HG03175 (cell line): ENCODE measurements at regions not wholly inside any gene's neighbourhood (a gene's known extent, or its start where the extent isn't known, plus 50 kb on each side); places are given as distances from the start of the nearest gene placed in this dataset.

Experiments
- ATAC-seq: cut with Tn5 transposase; IDR thresholded peaks from one replicate; pipeline ENCODE4 v1.9.1; 2021; ENCODE audit warnings: mild to moderate bottlenecking, moderate library complexity; ENCODE audit not compliant: unreplicated experiment

DNA sequence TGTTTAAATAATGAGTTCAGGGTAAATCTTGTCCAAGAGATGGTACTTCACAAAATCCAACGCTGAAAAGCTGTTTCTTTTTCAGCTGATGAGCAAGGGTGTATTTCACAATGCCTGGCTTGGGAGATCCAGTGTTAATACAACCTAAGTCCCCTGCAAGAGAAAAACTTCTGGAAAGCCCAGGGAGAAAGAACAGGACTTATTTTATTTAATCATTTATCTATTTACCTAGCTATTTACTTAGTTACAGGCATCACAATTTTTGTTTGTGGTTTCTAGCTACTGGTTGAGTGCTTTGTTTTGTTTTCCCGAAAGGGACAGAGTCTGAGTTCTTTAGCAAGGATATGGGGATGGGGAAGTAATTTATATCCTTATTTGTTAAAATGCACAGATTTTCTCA is 598.2 kb upstream of the SYT4 start:
- no peak for ATAC-seq

DNA sequence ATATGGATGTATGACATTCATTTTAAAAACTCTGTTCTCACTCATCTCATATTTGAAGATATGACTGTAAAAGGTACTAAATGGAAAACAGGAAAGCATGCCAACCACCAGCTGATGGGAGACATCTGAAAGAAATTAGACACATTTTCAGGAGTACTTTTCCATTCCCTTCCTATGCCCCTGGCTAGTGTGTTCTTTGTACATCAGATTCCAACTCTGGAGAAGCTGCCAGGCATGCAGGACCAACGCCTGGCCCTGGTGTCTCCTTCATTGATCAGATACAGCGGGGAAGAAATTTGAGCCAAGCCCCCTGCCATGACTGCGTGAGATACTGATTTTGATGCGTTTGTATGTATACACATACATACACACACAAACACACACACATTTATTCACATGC is 599.0 kb upstream of the SYT4 start:
- ATAC-seq: no peak

DNA sequence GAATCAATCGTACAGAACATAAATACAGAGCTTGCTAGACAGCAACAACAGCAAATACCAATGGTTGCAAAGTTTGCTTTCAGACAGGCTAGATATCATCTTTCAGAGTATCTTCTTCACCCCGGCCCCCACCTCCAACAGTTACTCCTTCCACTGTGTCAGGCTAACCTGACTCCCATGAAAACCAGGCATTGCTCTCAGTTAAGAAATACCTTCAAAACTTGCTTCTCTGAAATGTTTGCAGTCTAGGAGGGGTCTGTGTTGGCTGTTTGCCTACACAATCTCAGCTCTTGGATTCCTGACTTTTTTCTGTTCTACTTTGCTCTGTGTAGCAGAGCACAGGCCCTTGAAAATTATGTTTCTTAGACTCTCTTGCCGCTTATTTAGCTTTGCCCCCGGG is 599.5 kb upstream of the SYT4 start:
- no peak for ATAC-seq

GRCh38 chr18:43877616-43878321 is 600.5 kb upstream of the SYT4 start:
- ATAC-seq: no peak

- no peak for ATAC-seq
Observed at GRCh38 chr18:43879415-43879814, 602.1 kb upstream of the SYT4 start.

- ATAC-seq: no peak
Observed at GRCh38 chr18:43882358-43883055, 605.2 kb upstream of the SYT4 start.

DNA sequence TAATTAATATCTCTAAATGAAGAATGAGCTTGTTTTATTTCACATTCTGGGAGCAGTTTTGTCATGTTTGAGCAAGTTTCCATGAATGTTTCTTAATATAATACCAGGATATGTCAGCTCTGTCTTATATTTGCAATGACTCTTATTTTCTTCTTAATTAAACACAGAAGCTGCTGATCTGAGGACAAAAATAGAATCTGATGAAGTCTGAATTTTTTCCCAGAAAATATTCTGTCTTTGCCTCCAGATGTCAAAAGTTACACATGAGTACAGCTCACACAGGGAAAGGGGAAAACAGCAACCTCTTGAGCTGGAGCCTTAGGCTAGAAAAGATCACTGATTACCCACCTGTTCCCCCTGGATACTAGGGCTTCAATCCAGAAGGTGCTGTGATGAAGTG is 606.6 kb upstream of the SYT4 start:
- no peak for ATAC-seq

- no peak for ATAC-seq
Observed at GRCh38 chr18:43886341-43886740, 609.1 kb upstream of the SYT4 start.

DNA sequence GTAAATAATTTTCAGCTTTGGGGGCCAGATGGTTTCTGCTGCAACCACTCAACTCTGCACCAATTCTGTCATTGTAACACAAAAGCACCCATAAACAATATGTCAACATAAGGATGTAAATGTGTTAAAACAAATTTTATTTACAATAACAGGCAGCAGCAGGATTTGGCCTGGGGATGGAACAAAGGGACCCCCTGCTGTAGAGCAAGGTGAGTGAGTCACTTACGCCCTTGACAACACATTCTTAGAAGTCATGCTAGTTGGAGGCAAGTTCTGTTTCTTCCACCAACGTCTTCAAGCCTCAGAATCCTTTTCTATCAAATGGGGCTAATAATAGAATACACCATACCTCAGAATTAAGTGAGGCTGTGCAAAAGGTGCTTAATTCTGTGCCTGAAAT is 610.2 kb upstream of the SYT4 start:
- no peak for ATAC-seq

DNA sequence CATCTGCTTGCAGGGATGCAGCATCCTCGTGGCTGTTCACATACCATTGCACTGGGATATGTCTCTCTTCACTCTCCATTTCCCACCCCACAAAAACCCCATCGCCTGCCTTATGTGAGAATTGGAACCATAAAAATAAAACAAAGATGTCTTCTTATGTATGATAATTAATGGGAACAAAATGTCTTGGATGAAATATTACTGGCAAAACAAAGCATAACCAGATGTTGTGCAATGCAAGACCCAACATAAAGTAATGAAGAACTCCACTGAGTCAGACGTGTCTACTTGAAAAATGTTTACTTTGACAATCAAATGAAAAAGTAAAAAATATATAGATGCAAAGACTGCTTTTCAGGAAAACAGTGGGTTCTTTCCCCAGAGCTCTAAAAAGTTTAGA is 611.3 kb upstream of the SYT4 start:
- no peak for ATAC-seq

- ATAC-seq: no peak
Observed at GRCh38 chr18:43893001-43893637, 615.8 kb upstream of the SYT4 start.

- no peak for ATAC-seq
Observed at GRCh38 chr18:43904209-43904837, 627.0 kb upstream of the SYT4 start.

DNA sequence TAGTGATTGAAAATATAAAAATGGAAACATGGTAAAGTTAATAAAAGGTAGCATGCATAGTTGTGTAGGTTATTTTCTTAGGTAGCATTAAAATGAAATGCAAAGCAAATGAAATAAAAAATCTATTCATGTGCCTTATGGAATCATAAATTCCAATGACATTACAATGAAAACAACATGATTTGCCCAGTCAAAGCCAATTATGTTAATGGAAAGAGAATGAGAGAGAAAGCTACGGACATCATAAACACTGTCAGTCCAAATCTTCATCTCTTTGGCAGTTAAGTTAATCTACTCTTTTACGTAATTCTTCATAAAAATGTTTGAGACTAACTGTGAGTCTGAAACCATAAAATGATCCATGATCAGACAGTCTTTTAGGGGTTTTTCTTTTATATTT is 636.7 kb upstream of the SYT4 start:
- ATAC-seq: no peak

- no peak for ATAC-seq
Observed at GRCh38 chr18:43916984-43917383, 639.7 kb upstream of the SYT4 start.

DNA sequence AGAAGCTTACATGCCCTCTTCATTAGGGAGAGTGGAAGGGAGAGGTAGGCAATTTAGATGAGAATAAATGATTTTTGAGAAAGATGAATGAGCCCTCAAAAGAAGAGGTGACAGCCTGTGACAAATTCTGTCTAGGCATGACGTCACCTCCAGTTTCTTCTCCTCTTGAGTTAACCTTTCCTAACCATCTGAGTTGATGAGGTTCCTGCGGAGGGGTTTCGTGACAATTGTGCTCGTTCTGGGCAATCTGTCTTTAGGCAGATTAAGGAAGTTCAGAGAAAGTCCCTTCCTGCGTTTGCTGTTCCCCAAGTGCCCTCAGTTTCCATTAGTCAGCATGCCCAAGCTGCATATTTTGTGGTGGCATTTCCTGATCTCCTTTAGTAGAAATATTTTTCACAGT is 640.2 kb upstream of the SYT4 start:
- no peak for ATAC-seq

- ATAC-seq: no peak
Observed at GRCh38 chr18:43919551-43919950, 642.3 kb upstream of the SYT4 start.

- no peak for ATAC-seq
Observed at GRCh38 chr18:43931439-43931838, 654.1 kb upstream of the SYT4 start.

GRCh38 chr18:43932140-43932539 is 654.9 kb upstream of the SYT4 start:
- ATAC-seq: no peak

GRCh38 chr18:43933177-43933576 is 655.9 kb upstream of the SYT4 start:
- no peak for ATAC-seq

DNA sequence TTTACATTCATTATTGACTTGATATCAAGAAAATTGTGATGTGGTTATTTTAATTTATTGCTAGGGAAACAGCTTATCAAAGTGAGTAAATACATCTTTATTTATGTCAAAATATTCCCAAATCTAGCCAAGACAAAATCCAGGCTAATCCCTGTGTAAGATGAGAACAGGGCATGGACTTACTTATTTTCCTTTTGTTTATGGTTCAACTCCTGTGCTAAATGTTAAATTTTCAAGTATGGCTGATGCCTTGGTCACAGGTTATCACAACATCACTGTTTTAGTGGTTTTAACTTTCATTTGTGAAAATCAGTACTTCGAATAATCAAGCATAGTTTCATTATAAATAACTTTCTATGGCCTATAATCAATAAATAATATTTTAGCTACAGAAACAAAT is 657.0 kb upstream of the SYT4 start:
- ATAC-seq: no peak

GRCh38 chr18:43934781-43935471 is 657.6 kb upstream of the SYT4 start:
- ATAC-seq: no peak
